Bronchial epithelial cell (primary cell): ENCODE measurements at regions not wholly inside any gene's neighbourhood (a gene's known extent, or its start where the extent isn't known, plus 50 kb on each side); places are given as distances from the start of the nearest gene placed in this dataset.

Experiments
- DNase-seq: peaks from one replicate; pipeline ENCODE4 v3.0.0-alpha.2; 2010; ENCODE audit warnings: low read depth
- FAIRE-seq: peaks from 2 replicates; lab custom pipeline; 2011; peaks lifted over from hg19 to GRCh38; lab: Jason Lieb, UNC
- H3K27me3 ChIP-seq: 2 replicates; pipeline ENCODE4 v1.5.1; 2011; ENCODE audit warnings: low read length; ENCODE audit not compliant: control insufficient read depth, insufficient read depth
- H3K36me3 ChIP-seq: 2 replicates; pipeline ENCODE4 v1.5.1; 2011; ENCODE audit warnings: low read length; ENCODE audit not compliant: control insufficient read depth, insufficient read depth
- H3K4me3 ChIP-seq: 2 replicates; pipeline ENCODE4 v1.5.1; 2011; ENCODE audit warnings: mild to moderate bottlenecking, low read depth, low read length, control low read depth
- TF ChIP-seq, protein P1 (sequence below): IDR thresholded peaks from 2 replicates; pipeline ENCODE4 v1.5.1; 2011; ENCODE audit warnings: mild to moderate bottlenecking, moderate library complexity, low read length, control low read depth, inconsistent platforms; ENCODE audit not compliant: insufficient read depth, severe bottlenecking

DNA sequence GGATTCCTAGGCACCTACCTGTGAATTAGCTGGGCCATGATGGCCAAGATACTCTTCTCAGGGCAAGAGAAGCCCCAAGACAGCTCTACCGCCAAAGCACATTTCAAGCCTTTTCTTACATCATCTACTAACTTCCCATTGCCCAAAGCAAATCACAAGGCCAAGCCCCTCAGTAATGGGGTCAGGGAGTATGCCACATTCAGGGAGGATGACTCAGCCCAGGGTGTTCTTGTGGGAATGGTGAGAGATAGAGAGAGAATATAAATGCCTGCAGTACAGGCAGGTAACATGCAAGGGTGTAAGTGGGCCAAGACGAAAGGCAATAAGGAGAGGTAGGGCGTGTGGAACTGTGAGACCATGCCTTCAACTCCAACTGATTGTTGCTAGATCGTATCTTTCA, 162.5 kb upstream of the ISX start:
- DNase-seq, result no peak

DNA sequence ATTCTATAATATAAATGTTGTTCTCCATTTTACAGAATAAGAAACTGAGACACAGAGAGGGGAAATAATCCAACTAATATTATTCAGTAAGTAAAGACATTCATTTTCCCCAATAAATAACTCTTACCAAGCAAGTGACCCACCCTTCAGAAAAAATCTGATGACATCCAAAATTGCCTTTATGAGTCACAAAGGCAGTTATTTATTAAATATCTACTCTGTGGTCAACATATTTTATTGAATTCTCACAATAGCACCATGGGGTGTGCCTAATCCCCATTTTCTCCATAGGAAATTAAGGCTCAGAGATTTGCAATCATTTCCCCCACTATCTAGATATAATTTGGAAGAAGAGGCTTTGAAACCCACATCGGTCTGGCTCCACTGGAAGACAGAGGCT, 161.5 kb upstream of the ISX start:
- FAIRE-seq, result no peak
- H3K4me3 ChIP-seq, result no peak overlapping the region
- DNase-seq, result no peak

More for the DNA sequence above, 162.5 kb upstream of the ISX start:
- Histone ChIP-seq H3K36me3 (no peaks in the 10 kb centered on the region), H3K4me3 (no peak overlapping the region), H3K27me3 (no peaks in the 10 kb centered on the region)
- TF ChIP-seq, protein P1, sequence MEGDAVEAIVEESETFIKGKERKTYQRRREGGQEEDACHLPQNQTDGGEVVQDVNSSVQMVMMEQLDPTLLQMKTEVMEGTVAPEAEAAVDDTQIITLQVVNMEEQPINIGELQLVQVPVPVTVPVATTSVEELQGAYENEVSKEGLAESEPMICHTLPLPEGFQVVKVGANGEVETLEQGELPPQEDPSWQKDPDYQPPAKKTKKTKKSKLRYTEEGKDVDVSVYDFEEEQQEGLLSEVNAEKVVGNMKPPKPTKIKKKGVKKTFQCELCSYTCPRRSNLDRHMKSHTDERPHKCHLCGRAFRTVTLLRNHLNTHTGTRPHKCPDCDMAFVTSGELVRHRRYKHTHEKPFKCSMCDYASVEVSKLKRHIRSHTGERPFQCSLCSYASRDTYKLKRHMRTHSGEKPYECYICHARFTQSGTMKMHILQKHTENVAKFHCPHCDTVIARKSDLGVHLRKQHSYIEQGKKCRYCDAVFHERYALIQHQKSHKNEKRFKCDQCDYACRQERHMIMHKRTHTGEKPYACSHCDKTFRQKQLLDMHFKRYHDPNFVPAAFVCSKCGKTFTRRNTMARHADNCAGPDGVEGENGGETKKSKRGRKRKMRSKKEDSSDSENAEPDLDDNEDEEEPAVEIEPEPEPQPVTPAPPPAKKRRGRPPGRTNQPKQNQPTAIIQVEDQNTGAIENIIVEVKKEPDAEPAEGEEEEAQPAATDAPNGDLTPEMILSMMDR, result no peak
- no peak for FAIRE-seq

DNA sequence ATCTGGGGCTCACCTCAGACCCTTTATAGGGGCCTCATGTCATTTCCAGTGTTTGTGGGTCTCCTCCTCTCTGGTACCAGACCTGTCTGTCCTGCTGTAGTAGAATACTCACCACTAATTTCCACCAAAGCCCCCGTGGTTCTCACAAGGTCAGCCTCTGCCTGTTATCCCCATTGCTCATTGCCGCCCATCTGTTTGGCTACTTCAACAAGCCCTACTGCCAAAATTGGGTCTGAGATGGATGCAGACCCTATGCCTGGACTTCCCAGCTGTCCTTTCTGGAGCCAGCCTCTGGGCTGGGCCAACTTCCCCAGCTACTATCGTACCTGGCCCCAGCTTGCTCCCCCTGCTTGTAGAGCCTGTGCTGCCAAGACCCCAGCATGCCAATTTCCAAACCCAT, 152.1 kb upstream of the ISX start:
- DNase-seq, result no peak
- TF ChIP-seq, protein P1, result no peak
- Histone ChIP-seq H3K27me3 (no peaks in the 10 kb centered on the region), H3K4me3 (no peak overlapping the region), H3K36me3 (no peaks in the 10 kb centered on the region)
- no peak for FAIRE-seq

More for the DNA sequence above, 161.5 kb upstream of the ISX start:
- no peaks in the 10 kb centered on the region for H3K27me3 ChIP-seq
- no peaks in the 10 kb centered on the region for H3K36me3 ChIP-seq
- TF ChIP-seq, protein P1, result no peak

DNA sequence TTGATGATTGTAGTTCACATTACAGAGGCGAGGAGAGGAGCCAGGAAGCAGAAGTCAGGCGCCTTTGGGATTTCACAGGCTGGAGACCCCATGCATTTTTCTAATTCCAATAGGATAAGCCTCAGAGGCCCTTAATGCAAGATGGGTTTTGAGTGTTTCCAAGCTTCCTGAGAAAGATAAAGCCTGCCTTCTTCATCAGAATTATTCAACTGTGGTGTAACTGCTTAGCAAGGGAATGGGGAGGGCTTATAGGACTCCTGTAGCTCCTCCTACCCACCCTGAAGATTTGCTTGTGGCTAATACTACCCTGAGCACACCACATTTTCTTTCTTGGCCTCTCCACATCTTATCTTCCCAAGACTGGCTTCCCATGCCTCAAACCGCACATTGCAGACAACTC, 151.1 kb upstream of the ISX start:
- DNase-seq, result no peak
- no peak for FAIRE-seq
- TF ChIP-seq, protein P1, result no peak

DNA sequence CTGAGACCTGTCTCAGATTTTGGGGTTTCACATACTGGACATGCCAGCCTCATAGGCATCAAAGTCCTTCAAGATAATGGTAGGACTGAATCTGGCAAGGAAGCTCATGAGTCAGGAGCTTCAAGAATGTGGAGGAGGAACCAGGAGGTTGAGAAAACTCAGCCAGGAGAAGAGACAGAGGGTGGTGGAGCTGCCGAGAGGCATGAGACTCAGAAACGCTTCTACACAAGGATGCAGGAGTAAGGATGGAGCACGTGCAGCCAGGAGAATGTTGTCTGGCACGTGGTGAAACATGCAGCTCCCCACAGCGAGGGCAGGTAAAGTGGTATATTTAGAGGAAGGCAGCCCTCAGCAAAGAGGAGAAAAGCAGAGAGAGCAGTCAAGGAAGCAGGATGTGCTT, 148.7 kb upstream of the ISX start:
- Histone ChIP-seq H3K36me3 (no peaks in the 10 kb centered on the region), H3K4me3 (no peak overlapping the region), H3K27me3 (no peaks in the 10 kb centered on the region)
- no peak for FAIRE-seq
- TF ChIP-seq, protein P1, result no peak
- DNase-seq, result no peak

More for the DNA sequence above, 151.1 kb upstream of the ISX start:
- Histone ChIP-seq H3K27me3 (no peaks in the 10 kb centered on the region), H3K36me3 (no peaks in the 10 kb centered on the region), H3K4me3 (no peak overlapping the region)

DNA sequence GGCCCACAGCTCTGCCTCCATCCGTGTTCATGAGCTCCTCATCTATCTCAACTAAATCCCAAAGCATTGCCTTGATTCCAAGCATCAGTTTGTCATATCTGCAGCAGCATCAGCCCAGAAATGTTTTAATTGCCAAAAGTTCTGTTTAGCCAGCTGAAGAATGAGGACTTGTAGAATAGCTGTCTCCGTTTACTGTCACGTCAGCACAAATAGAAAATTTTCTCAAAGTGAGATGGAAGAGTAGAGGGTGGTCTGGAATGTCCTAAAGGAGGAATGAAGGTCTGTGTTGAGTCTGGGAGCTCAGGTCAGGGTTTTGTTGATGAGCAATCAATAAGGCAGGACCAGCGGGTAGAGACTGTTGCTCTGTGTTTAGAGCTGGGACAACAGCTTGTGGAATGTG, 134.9 kb upstream of the ISX start:
- H3K36me3 ChIP-seq, result no peaks in the 10 kb centered on the region
- TF ChIP-seq, protein P1, result no peak

More for the DNA sequence above, 134.9 kb upstream of the ISX start:
- Histone ChIP-seq H3K4me3 (no peak overlapping the region), H3K27me3 (no peaks in the 10 kb centered on the region)
- FAIRE-seq (peak; percentile 90), DNase-seq (no peak)
